CD4-positive, alpha-beta T cell treated with Interleukin-15 for 1 hour (primary cell): ENCODE measurements at regions not wholly inside any gene's neighbourhood (a gene's known extent, or its start where the extent isn't known, plus 50 kb on each side); places are given as distances from the start of the nearest gene placed in this dataset.

Experiments used
- DNase-seq: peaks from one replicate; pipeline ENCODE4 v3.0.0-alpha.2; 2020

GRCh38 chrX:39519566-39520301 lies 578.0 kb downstream of the BCOR start:
- DNase-seq: no peak

- no peak for DNase-seq
Observed at GRCh38 chrX:39525758-39526157, 572.0 kb downstream of the BCOR start.

GRCh38 chrX:39527025-39527424 lies 570.7 kb downstream of the BCOR start:
- DNase-seq: no peak

- no peak for DNase-seq
Observed at GRCh38 chrX:39528161-39528916, 569.4 kb downstream of the BCOR start.

GRCh38 chrX:39532761-39533160 lies 565.0 kb downstream of the BCOR start:
- no peak for DNase-seq

- DNase-seq: no peak
Observed at GRCh38 chrX:39534949-39535348, 562.8 kb downstream of the BCOR start.

GRCh38 chrX:39536211-39536610 lies 561.5 kb downstream of the BCOR start:
- no peak for DNase-seq

GRCh38 chrX:39541881-39542280 lies 555.9 kb downstream of the BCOR start:
- no peak for DNase-seq

- DNase-seq: no peak
Observed at GRCh38 chrX:39542316-39542715, 555.4 kb downstream of the BCOR start.

- DNase-seq: no peak
Observed at GRCh38 chrX:39550795-39551361, 546.9 kb downstream of the BCOR start.

- no peak for DNase-seq
Observed at GRCh38 chrX:39551762-39552161, 546.0 kb downstream of the BCOR start.

GRCh38 chrX:39555431-39555830 lies 542.3 kb downstream of the BCOR start:
- DNase-seq: no peak

- no peak for DNase-seq
Observed at GRCh38 chrX:39556056-39556455, 541.7 kb downstream of the BCOR start.

GRCh38 chrX:39559229-39559628 lies 538.5 kb downstream of the BCOR start:
- DNase-seq: no peak

GRCh38 chrX:39560271-39560670 lies 537.5 kb downstream of the BCOR start:
- no peak for DNase-seq

- DNase-seq: no peak
Observed at GRCh38 chrX:39563178-39563577, 534.6 kb downstream of the BCOR start.

GRCh38 chrX:39564751-39565150 lies 533.0 kb downstream of the BCOR start:
- no peak for DNase-seq

- DNase-seq: no peak
Observed at GRCh38 chrX:39574178-39574577, 523.6 kb downstream of the BCOR start.

- no peak for DNase-seq
Observed at GRCh38 chrX:39576041-39576872, 521.5 kb downstream of the BCOR start.

GRCh38 chrX:39577206-39577984 lies 520.4 kb downstream of the BCOR start:
- no peak for DNase-seq

GRCh38 chrX:39577985-39578869 lies 519.5 kb downstream of the BCOR start:
- DNase-seq: peak; percentile 32
